SK-N-SH (cell line): ENCODE measurements at regions not wholly inside any gene's neighbourhood (a gene's known extent, or its start where the extent isn't known, plus 50 kb on each side); places are given as distances from the start of the nearest gene placed in this dataset.

Experiments
- CTCF ChIA-PET: fragments of 300-600, 350-600 bp; formaldehyde crosslinking; extraction: SDS; loops from one replicate; lab custom pipeline; 2021; lab: Yijun Ruan, JAX
- POLR2A ChIA-PET: fragments of 350-600 bp; sonication (Branson Sonifier 250); formaldehyde crosslinking; extraction: SDS; loops from one replicate; lab custom pipeline; 2020; ENCODE audit warnings: antibody characterized with exemption, inconsistent platforms; lab: Yijun Ruan, JAX
- DNase-seq: peaks from one replicate; pipeline ENCODE4 v3.0.0; 2012
- H2AFZ ChIP-seq: fragments of 200-600 bp; sonication (generic); 2 replicates; pipeline ENCODE4 v1.8.1; 2016; ENCODE audit warnings: antibody characterized with exemption, mild to moderate bottlenecking, low read depth
- H3F3A ChIP-seq: fragments of 200-600 bp; sonication (generic); replicated peaks from 2 replicates; pipeline ENCODE3; 2016; ENCODE audit warnings: antibody characterized with exemption, mild to moderate bottlenecking; ENCODE audit not compliant: insufficient read depth
- H3K27ac ChIP-seq, 2 experiments: fragments of 200-500 bp in 1 of 2; fragments of 200-600 bp in 1 of 2; sonication (Bioruptor generic) in 1 of 2; sonication (generic), shearing (Covaris generic) in 1 of 2; 2 replicates each; pipeline versions ENCODE4 v1.5.1 to v1.6.1; 2014 to 2016; ENCODE audit warnings: low read depth in 2 of 2, inconsistent platforms in 1 of 2, low read length in 1 of 2, mild to moderate bottlenecking in 1 of 2, mixed read lengths in 1 of 2
- H3K27me3 ChIP-seq: fragments of 200-600 bp; sonication (generic), shearing (Covaris generic); 2 replicates; pipeline ENCODE4 v1.6.1; 2016; ENCODE audit warnings: mixed run types; ENCODE audit not compliant: insufficient read depth
- H3K36me3 ChIP-seq, 2 experiments: fragments of 200-500 bp in 1 of 2; fragments of 200-600 bp in 1 of 2; sonication (Bioruptor generic) in 1 of 2; sonication (generic) in 1 of 2; replicated peaks in 1 of 2; 2 replicates each; pipeline versions ENCODE3 to v1.5.1; 2014 to 2016; ENCODE audit warnings: low read length in 1 of 2, mild to moderate bottlenecking in 1 of 2; ENCODE audit not compliant: insufficient read depth in 2 of 2, control insufficient read depth in 1 of 2
- H3K4me1 ChIP-seq, 2 experiments: fragments of 200-500 bp in 1 of 2; fragments of 200-600 bp in 1 of 2; sonication (Bioruptor generic) in 1 of 2; sonication (generic), shearing (Covaris generic) in 1 of 2; 2 replicates each; pipeline versions ENCODE4 v1.5.1 to v1.6.1; 2014 to 2016; ENCODE audit warnings: low read depth in 1 of 2, low read length in 1 of 2, mixed run types in 1 of 2; ENCODE audit not compliant: insufficient read depth in 2 of 2, control insufficient read depth in 1 of 2
- H3K4me2 ChIP-seq: fragments of 200-600 bp; sonication (generic), shearing (Covaris generic); 2 replicates; pipeline ENCODE4 v1.6.1; 2017; ENCODE audit warnings: mixed run types
- H3K4me3 ChIP-seq, 2 experiments: fragments of 200-500 bp in 1 of 2; fragments of 200-600 bp in 1 of 2; sonication (Bioruptor generic) in 1 of 2; sonication (generic), shearing (Covaris generic) in 1 of 2; 2 replicates each; pipeline versions ENCODE4 v1.5.1 to v1.8.1; 2014 to 2016; ENCODE audit warnings: low read depth in 2 of 2, inconsistent platforms in 1 of 2, low read length in 1 of 2, mild to moderate bottlenecking in 1 of 2, mixed read lengths in 1 of 2, moderate library complexity in 1 of 2
- H3K79me2 ChIP-seq: fragments of 200-600 bp; sonication (generic); 2 replicates; pipeline ENCODE4 v1.8.1; 2017; ENCODE audit warnings: mild to moderate bottlenecking; ENCODE audit not compliant: insufficient read depth
- H3K9ac ChIP-seq: fragments of 200-600 bp; sonication (generic); 2 replicates; pipeline ENCODE4 v1.6.1; 2017; ENCODE audit warnings: mixed run types
- H3K9me2 ChIP-seq: fragments of 200-600 bp; sonication (generic); 2 replicates; pipeline ENCODE4 v1.6.1; 2017; ENCODE audit warnings: mixed run types
- H3K9me3 ChIP-seq: fragments of 200-600 bp; sonication (generic); 2 replicates; pipeline ENCODE4 v1.6.1; 2017; ENCODE audit warnings: mixed run types, mild to moderate bottlenecking, moderate library complexity
- H4K20me1 ChIP-seq: fragments of 200-600 bp; sonication (generic); 2 replicates; pipeline ENCODE4 v1.6.1; 2017; ENCODE audit warnings: mild to moderate bottlenecking, mixed run types; ENCODE audit not compliant: insufficient read depth
- EP300 ChIP-seq, 2 experiments: IDR thresholded peaks; 2 replicates each; pipeline versions ENCODE4 v1.4.0 to v1.6.1; 2012; ENCODE audit warnings: borderline replicate concordance in 1 of 2, low read depth in 1 of 2, low read length in 1 of 2
- FOXJ3 ChIP-seq: sonication (generic); formaldehyde crosslinking; IDR thresholded peaks from 2 replicates; pipeline ENCODE4 v1.5.1; 2020; ENCODE audit warnings: mild to moderate bottlenecking, missing genetic modification reagents
- GATA2 ChIP-seq: sonication (generic); formaldehyde crosslinking; IDR thresholded peaks from 2 replicates; pipeline ENCODE4 v1.5.0; 2020; ENCODE audit warnings: mild to moderate bottlenecking, missing genetic modification reagents
- IRF3 ChIP-seq: fragments of 150-350 bp; IDR thresholded peaks from 2 replicates; pipeline ENCODE4 v1.6.1; 2016; ENCODE audit warnings: mild to moderate bottlenecking, low read depth, low read length
- MAX ChIP-seq: IDR thresholded peaks from 2 replicates; pipeline ENCODE4 v1.4.0; 2012; ENCODE audit warnings: low read depth
- MXI1 ChIP-seq: IDR thresholded peaks from 2 replicates; pipeline ENCODE4 v1.6.1; 2012; ENCODE audit warnings: mild to moderate bottlenecking, low read depth, low read length, improper control_type of control experiment
- NFIC ChIP-seq: IDR thresholded peaks from 2 replicates; pipeline ENCODE4 v1.4.0; 2012; ENCODE audit warnings: borderline replicate concordance
- NRF1 ChIP-seq: IDR thresholded peaks from 2 replicates; pipeline ENCODE4 v1.6.1; 2012; ENCODE audit warnings: low read depth, mild to moderate bottlenecking, low read length
- PBX3 ChIP-seq: IDR thresholded peaks from 2 replicates; pipeline ENCODE4; 2012
- REST ChIP-seq: IDR thresholded peaks from 2 replicates; pipeline ENCODE4 v1.6.1; 2012; ENCODE audit warnings: mild to moderate bottlenecking, low read depth, low read length, moderate library complexity
- RFX5 ChIP-seq: IDR thresholded peaks from 2 replicates; pipeline ENCODE4 v1.6.1; 2012; ENCODE audit warnings: mild to moderate bottlenecking, improper control_type of control experiment, low read length
- SIN3A ChIP-seq: IDR thresholded peaks from 2 replicates; pipeline ENCODE4 v1.6.1; 2012; ENCODE audit warnings: low read depth, mild to moderate bottlenecking, low read length, moderate library complexity, borderline replicate concordance
- SMC3 ChIP-seq: IDR thresholded peaks from 2 replicates; pipeline ENCODE4 v1.6.1; 2012; ENCODE audit warnings: low read depth, low read length, improper control_type of control experiment
- TCF12 ChIP-seq: IDR thresholded peaks from 2 replicates; pipeline ENCODE4 v1.4.0; 2012
- TEAD4 ChIP-seq: IDR thresholded peaks from 2 replicates; pipeline ENCODE4 v1.4.0; 2012; ENCODE audit warnings: mild to moderate bottlenecking, borderline replicate concordance; ENCODE audit not compliant: insufficient read depth
- WGBS: methylation state at CpG from one replicate; pipeline ENCODE4 v1.1.6; 2017; ENCODE audit warnings: low lambda C conversion rate; 5-methylcytosine and 5-hydroxymethylcytosine counted together

- no peak overlapping the region for H3K4me3 ChIP-seq
- no peak overlapping the region for H3K4me2 ChIP-seq
- H4K20me1 ChIP-seq: no peaks in the 10 kb centered on the region
- H3K27me3 ChIP-seq: peaks cover 14% of the 10 kb centered on the region; the same call in 1 of the 2 replicates
- H3K4me1 ChIP-seq: no peaks in the 10 kb centered on the region
- WGBS: 0% methylated on average over 4 of the region's 4 CpGs
- DNase-seq: no peak
- ChIA-PET CTCF (no interaction called here), POLR2A (no interaction called here)
- no peak overlapping the region for H3K27ac ChIP-seq
- H3F3A ChIP-seq: no peaks in the 10 kb centered on the region
- H2AFZ ChIP-seq: no peak overlapping the region
- no peaks in the 10 kb centered on the region for H3K9me2 ChIP-seq
- H3K9me3 ChIP-seq: no peaks in the 10 kb centered on the region
- no peaks in the 10 kb centered on the region for H3K79me2 ChIP-seq
- no peaks in the 10 kb centered on the region for H3K36me3 ChIP-seq
- TF ChIP-seq GATA2 (CRISPR knock-in tag) (no peak), NRF1 (no peak), RFX5 (no peak), SMC3 (no peak), IRF3 (no peak)
- no peak overlapping the region for H3K9ac ChIP-seq
Observed at GRCh38 chr14:106610691-106611090, 1084.3 kb downstream of the TMEM121 start.

- Histone ChIP-seq H3K9me3 (no peaks in the 10 kb centered on the region), H3K4me3 (no peak overlapping the region), H3K4me2 (no peak overlapping the region), H3K4me1 (no peaks in the 10 kb centered on the region), H3K36me3 (no peaks in the 10 kb centered on the region), H3K9me2 (no peaks in the 10 kb centered on the region), H4K20me1 (no peaks in the 10 kb centered on the region), H2AFZ (no peak overlapping the region), H3F3A (no peaks in the 10 kb centered on the region), H3K27me3 (peaks cover 14% of the 10 kb centered on the region; the same call in 1 of the 2 replicates), H3K9ac (no peak overlapping the region), H3K27ac (no peak overlapping the region), H3K79me2 (no peaks in the 10 kb centered on the region)
- 9% methylated on average over 4 of the region's 4 CpGs for WGBS
- ChIA-PET POLR2A (no interaction called here), CTCF (no interaction called here)
- no peak for DNase-seq
- no peak for TF ChIP-seq RFX5
- TF ChIP-seq SIN3A: no peak
- TF ChIP-seq REST: no peak
- no peak for TF ChIP-seq MAX
- no peak for TF ChIP-seq PBX3
- TF ChIP-seq NFIC: no peak
- no peak for TF ChIP-seq FOXJ3 (CRISPR knock-in tag)
- no peak for TF ChIP-seq TEAD4
- TF ChIP-seq EP300 (IDR thresholded peaks at IDR 0.05; ENCODE audit: borderline replicate concordance in 1 of 2, low read depth in 1 of 2, low read length in 1 of 2): no peak
- TF ChIP-seq MXI1: no peak
- TF ChIP-seq TCF12: no peak
Observed at GRCh38 chr14:106613256-106613655, 1086.9 kb downstream of the TMEM121 start.
